HEK293 (cell line): ENCODE measurements at regions not wholly inside any gene's neighbourhood (a gene's known extent, or its start where the extent isn't known, plus 50 kb on each side); places are given as distances from the start of the nearest gene placed in this dataset.

Experiments used
- CTCF ChIA-PET: fragments of 350-600 bp; formaldehyde crosslinking; extraction: SDS; loops from one replicate; lab custom pipeline; 2021; ENCODE audit warnings: antibody characterized with exemption; lab: Yijun Ruan, JAX
- POLR2A ChIA-PET: fragments of 300-600 bp; formaldehyde crosslinking; extraction: SDS; loops from one replicate; lab custom pipeline; 2020; ENCODE audit warnings: antibody characterized with exemption, inconsistent platforms; lab: Yijun Ruan, JAX
- H3K27ac ChIP-seq: fragments of 200-500 bp; sonication (Bioruptor generic); 2 replicates; pipeline ENCODE4 v1.5.1; 2014; ENCODE audit warnings: low read depth, low read length, control low read depth, inconsistent platforms; ENCODE audit errors: extremely low read depth
- H3K36me3 ChIP-seq, 2 experiments: fragments of 200-500 bp in 1 of 2; sonication (Bioruptor generic) in 1 of 2; 1 replicate in 1 of 2; 2 replicates in 1 of 2; pipeline ENCODE4 v1.5.1; 2014 to 2017; ENCODE audit warnings: inconsistent platforms in 2 of 2, low read length in 2 of 2; ENCODE audit not compliant: control insufficient read depth in 2 of 2, insufficient read depth in 1 of 2
- H3K4me1 ChIP-seq: fragments of 200-500 bp; sonication (Bioruptor generic); 2 replicates; pipeline ENCODE4 v1.5.1; 2014; ENCODE audit warnings: mild to moderate bottlenecking, low read length, inconsistent platforms; ENCODE audit not compliant: control insufficient read depth, insufficient read depth
- H3K4me3 ChIP-seq: 2 replicates; pipeline ENCODE4 v1.5.1; 2011; ENCODE audit warnings: low read depth, mild to moderate bottlenecking, control low read depth, low read length, moderate library complexity
- H3K9me3 ChIP-seq: fragments of 200-500 bp; sonication (Bioruptor generic); 2 replicates; pipeline ENCODE4 v1.5.1; 2014; ENCODE audit warnings: low read depth, low read length, inconsistent platforms; ENCODE audit not compliant: control insufficient read depth, insufficient read depth
- KLF10 ChIP-seq: fragments of 450-650 bp; IDR thresholded peaks from 2 replicates; pipeline ENCODE4 v1.5.1; 2018; ENCODE audit warnings: missing biosample characterization, mild to moderate bottlenecking, missing genetic modification characterization
- MZF1 ChIP-seq: fragments of 450-650 bp; formaldehyde crosslinking; IDR thresholded peaks from 2 replicates; pipeline ENCODE4 v1.5.1; 2017; ENCODE audit warnings: missing biosample characterization, missing genetic modification characterization, borderline replicate concordance
- SALL2 ChIP-seq: fragments of 450-650 bp; formaldehyde crosslinking; IDR thresholded peaks from 2 replicates; pipeline ENCODE4 v1.5.0; 2017; ENCODE audit warnings: missing biosample characterization, mild to moderate bottlenecking, missing genetic modification characterization, borderline replicate concordance
- SP7 ChIP-seq: fragments of 450-650 bp; formaldehyde crosslinking; IDR thresholded peaks from 2 replicates; pipeline ENCODE4 v1.5.1; 2016; ENCODE audit warnings: missing biosample characterization, missing genetic modification characterization
- ZBTB10 ChIP-seq: fragments of 450-650 bp; formaldehyde crosslinking; IDR thresholded peaks from 2 replicates; pipeline ENCODE4 v1.5.1; 2016; ENCODE audit warnings: missing biosample characterization, missing genetic modification characterization
- ZBTB11 ChIP-seq: fragments of 450-650 bp; formaldehyde crosslinking; conservative IDR thresholded peaks from 2 replicates; pipeline ENCODE4 v1.5.1; 2016; ENCODE audit warnings: low read depth, missing biosample characterization, missing genetic modification characterization
- ZBTB20 ChIP-seq: fragments of 450-650 bp; formaldehyde crosslinking; IDR thresholded peaks from 2 replicates; pipeline ENCODE4 v1.5.1; 2016; ENCODE audit warnings: missing biosample characterization, missing genetic modification characterization
- ZBTB6 ChIP-seq: fragments of 450-650 bp; formaldehyde crosslinking; IDR thresholded peaks from 2 replicates; pipeline ENCODE4 v1.5.1; 2017; ENCODE audit warnings: missing biosample characterization, missing genetic modification characterization
- ZNF140 ChIP-seq: fragments of 450-650 bp; formaldehyde crosslinking; IDR thresholded peaks from 2 replicates; pipeline ENCODE4 v1.5.1; 2016; ENCODE audit warnings: missing biosample characterization, missing genetic modification characterization
- ZNF146 ChIP-seq: fragments of 450-650 bp; formaldehyde crosslinking; IDR thresholded peaks from 2 replicates; pipeline ENCODE4 v1.5.1; 2016; ENCODE audit warnings: missing biosample characterization, missing genetic modification characterization
- ZNF223 ChIP-seq: fragments of 450-650 bp; formaldehyde crosslinking; IDR thresholded peaks from 2 replicates; pipeline ENCODE4 v1.5.1; 2016; ENCODE audit warnings: missing biosample characterization, missing genetic modification characterization
- ZNF280D ChIP-seq: fragments of 450-650 bp; formaldehyde crosslinking; IDR thresholded peaks from 2 replicates; pipeline ENCODE4 v1.5.1; 2016; ENCODE audit warnings: missing biosample characterization, missing genetic modification characterization
- ZNF302 ChIP-seq: fragments of 450-650 bp; formaldehyde crosslinking; IDR thresholded peaks from 2 replicates; pipeline ENCODE4 v1.5.1; 2016; ENCODE audit warnings: missing biosample characterization, missing genetic modification characterization, low read depth
- ZNF404 ChIP-seq: fragments of 450-650 bp; formaldehyde crosslinking; IDR thresholded peaks from 2 replicates; pipeline ENCODE4 v1.5.1; 2017; ENCODE audit warnings: missing biosample characterization, missing genetic modification characterization
- ZNF473 ChIP-seq: fragments of 450-650 bp; formaldehyde crosslinking; IDR thresholded peaks from 2 replicates; pipeline ENCODE4 v1.5.1; 2017; ENCODE audit warnings: missing biosample characterization, missing genetic modification characterization
- ZNF621 ChIP-seq: fragments of 450-650 bp; formaldehyde crosslinking; IDR thresholded peaks from 2 replicates; pipeline ENCODE4 v1.5.1; 2017; ENCODE audit warnings: missing biosample characterization, missing genetic modification characterization
- ZNF629 ChIP-seq: fragments of 450-650 bp; formaldehyde crosslinking; IDR thresholded peaks from 2 replicates; pipeline ENCODE4 v1.5.1; 2017; ENCODE audit warnings: missing biosample characterization, missing genetic modification characterization
- ZNF692 ChIP-seq: fragments of 450-650 bp; formaldehyde crosslinking; IDR thresholded peaks from 2 replicates; pipeline ENCODE4 v1.5.1; 2016; ENCODE audit warnings: missing biosample characterization, missing genetic modification characterization
- ZNF707 ChIP-seq: fragments of 450-650 bp; formaldehyde crosslinking; IDR thresholded peaks from 2 replicates; pipeline ENCODE4 v1.5.1; 2016; ENCODE audit warnings: missing biosample characterization, missing genetic modification characterization
- ZNF747 ChIP-seq: fragments of 450-650 bp; formaldehyde crosslinking; IDR thresholded peaks from 2 replicates; pipeline ENCODE4 v1.5.1; 2016; ENCODE audit warnings: missing biosample characterization, missing genetic modification characterization
- ZSCAN5A ChIP-seq: fragments of 450-650 bp; formaldehyde crosslinking; IDR thresholded peaks from 2 replicates; pipeline ENCODE4 v1.5.1; 2016; ENCODE audit warnings: missing biosample characterization, missing genetic modification characterization

- TF ChIP-seq ZNF302 (tag by site-specific recombination) = no peak
These were observed 111.0 kb downstream of the GYPC start (continued) for GRCh38 chr2:126766969-126767296.

- TF ChIP-seq ZNF223 (tag by site-specific recombination) = no peak
- no peak for TF ChIP-seq ZNF621 (tag by site-specific recombination)
- no peak for TF ChIP-seq SP7
- no peak overlapping the region for H3K27ac ChIP-seq
- H3K9me3 ChIP-seq = no peaks in the 10 kb centered on the region
- H3K36me3 ChIP-seq = no peaks in the 10 kb centered on the region
- no peak overlapping the region for H3K4me3 ChIP-seq
- ChIA-PET CTCF (no interaction called here), POLR2A (no interaction called here)
- no peaks in the 10 kb centered on the region for H3K4me1 ChIP-seq
These were observed 113.2 kb downstream of the GYPC start for GRCh38 chr2:126769118-126769517.

GRCh38 chr2:126770466-126770865, 114.5 kb downstream of the GYPC start:
- H3K4me1 ChIP-seq = no peaks in the 10 kb centered on the region
- ChIA-PET POLR2A (no interaction called here), CTCF (interaction anchor here (0.8 kb wide), 1 partner anchor 9 kb away, joined by 3 read pairs; no protein-coding TSS in a partner anchor)
- no peak overlapping the region for H3K27ac ChIP-seq
- no peaks in the 10 kb centered on the region for H3K36me3 ChIP-seq
- TF ChIP-seq SALL2 (tag by site-specific recombination) = no peak
- TF ChIP-seq ZNF146 (tag by site-specific recombination) = no peak
- TF ChIP-seq ZNF629 = no peak
- no peak for TF ChIP-seq KLF10 (tag by site-specific recombination)
- TF ChIP-seq ZNF140 = no peak
- no peak for TF ChIP-seq ZBTB20 (tag by site-specific recombination)
- no peak for TF ChIP-seq ZNF747 (tag by site-specific recombination)
- no peak for TF ChIP-seq ZNF280D
- no peak for TF ChIP-seq ZBTB10 (tag by site-specific recombination)
- TF ChIP-seq ZBTB6 = no peak
- TF ChIP-seq MZF1 (tag by site-specific recombination) = no peak
- TF ChIP-seq ZSCAN5A (tag by site-specific recombination) = no peak
- TF ChIP-seq ZNF707 (tag by site-specific recombination) = no peak
- no peak for TF ChIP-seq ZNF692
- TF ChIP-seq ZBTB11 (tag by site-specific recombination) = no peak
- no peak for TF ChIP-seq ZNF473
- no peak for TF ChIP-seq ZNF404 (tag by site-specific recombination)
- no peak overlapping the region for H3K4me3 ChIP-seq
- no peaks in the 10 kb centered on the region for H3K9me3 ChIP-seq
